Stimulated activated CD4-positive, alpha-beta T cell treated with anti-CD3 and anti-CD28 coated beads, Interleukin-15, amount 100 ng/mL, for 48 hours (primary cell): ENCODE measurements at regions not wholly inside any gene's neighbourhood (a gene's known extent, or its start where the extent isn't known, plus 50 kb on each side); places are given as distances from the start of the nearest gene placed in this dataset.
"Not testable (repeated sequence)": the region's sequence is repeated elsewhere in the genome, so short reads cannot be mapped to it uniquely, and the experiment has no call there.

ENCODE experiments used
- DNase-seq, 2 donors: peaks; one replicate each; pipeline ENCODE4 v3.0.0-alpha.2; 2020; ENCODE audit warnings: low read depth in 2 of 2

DNA sequence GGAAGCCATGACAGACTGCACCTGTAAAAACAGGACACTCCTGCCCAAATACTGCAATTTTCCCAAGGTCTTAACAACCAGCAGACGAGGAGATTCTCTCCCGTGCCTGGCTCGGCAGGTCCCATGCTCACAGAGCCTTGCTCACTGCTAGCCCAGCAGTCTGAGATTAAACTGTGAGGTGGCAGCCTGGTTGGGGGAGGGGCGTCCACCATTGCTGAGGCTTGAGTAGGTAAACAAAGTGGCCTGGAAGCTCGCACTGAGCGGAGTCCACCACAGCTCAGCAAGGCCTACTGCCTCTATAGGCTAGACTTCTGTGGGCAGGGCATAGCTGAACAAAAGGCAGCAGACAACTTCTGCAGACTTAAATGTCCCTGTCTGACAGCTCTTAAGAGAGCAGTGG lies 80.3 kb downstream of the ANXA5 start:
- not testable (repeated sequence) for DNase-seq

GRCh38 chr4:121614101-121614500 lies 82.7 kb downstream of the ANXA5 start:
- DNase-seq, result no peak

DNA sequence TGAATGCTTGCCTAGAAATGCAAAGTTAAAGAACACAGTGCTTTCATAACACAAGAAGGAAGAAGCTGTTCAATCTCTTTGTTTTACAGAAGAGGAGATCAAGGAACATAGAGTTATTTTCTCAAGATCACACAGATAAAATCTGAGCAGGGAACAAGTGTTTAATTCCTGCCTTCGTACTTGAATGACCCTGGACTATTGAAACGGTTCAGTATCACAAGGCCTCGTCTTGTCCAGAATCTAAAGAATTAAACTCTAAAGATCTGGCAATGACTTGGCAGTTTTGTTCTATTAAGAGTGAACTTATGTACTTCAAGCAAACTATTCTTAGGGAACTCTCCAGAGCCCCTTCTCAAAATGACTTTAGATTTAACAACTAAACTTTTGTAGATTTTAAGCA lies 97.7 kb downstream of the ANXA5 start:
- no peak for DNase-seq

GRCh38 chr4:121597346-121597934 lies 99.3 kb downstream of the ANXA5 start:
- DNase-seq, result peak in 1 of 2 donors; percentile 3

- DNase-seq, result no peak
Measured at GRCh38 chr4:121594796-121595526, 101.8 kb downstream of the ANXA5 start.

GRCh38 chr4:121593760-121594159 lies 103.0 kb downstream of the ANXA5 start:
- DNase-seq, result no peak

DNA sequence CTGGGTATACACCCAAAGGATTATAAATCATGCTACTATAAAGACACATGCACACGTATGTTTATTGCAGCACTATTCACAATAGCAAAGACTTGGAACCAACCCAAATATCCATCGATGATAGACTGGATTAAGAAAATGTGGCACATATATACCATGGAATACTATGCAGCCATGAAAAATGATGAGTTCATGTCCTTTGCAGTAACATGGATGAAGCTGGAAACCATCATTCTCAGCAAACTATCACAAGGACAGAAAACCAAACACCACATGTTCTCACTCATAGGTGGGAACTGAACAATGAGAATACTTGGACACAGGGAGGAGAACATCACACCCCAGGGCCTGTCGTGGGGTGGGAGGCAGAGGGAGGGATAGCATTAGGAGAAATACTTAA lies 104.5 kb downstream of the ANXA5 start:
- DNase-seq, result not testable (repeated sequence)

- no peak for DNase-seq
Measured at GRCh38 chr4:121584836-121585235, 111.9 kb downstream of the ANXA5 start.

DNA sequence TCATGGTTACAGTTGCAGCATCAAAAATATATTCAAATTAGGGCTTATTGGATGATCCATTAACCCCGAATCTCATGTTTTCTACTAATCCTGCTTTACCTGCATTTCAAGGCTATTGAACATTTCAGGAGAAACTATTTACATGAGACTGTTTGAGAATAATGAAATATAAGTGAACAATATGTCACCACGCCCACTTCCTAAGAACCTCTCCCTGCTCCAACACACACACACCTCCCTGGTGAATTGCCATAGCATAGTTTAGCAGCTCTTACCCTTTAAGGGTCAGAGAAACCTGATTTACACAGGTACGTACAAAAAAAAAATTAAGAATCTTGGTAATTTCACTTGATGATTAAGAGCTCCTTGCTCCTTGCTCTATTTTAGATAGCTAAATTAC lies 113.4 kb downstream of the ANXA5 start:
- no peak for DNase-seq

- DNase-seq, result no peak
Measured at GRCh38 chr4:121582296-121582695, 114.5 kb downstream of the ANXA5 start.

GRCh38 chr4:121575392-121575791 lies 121.4 kb downstream of the ANXA5 start:
- DNase-seq, result not testable (repeated sequence)

DNA sequence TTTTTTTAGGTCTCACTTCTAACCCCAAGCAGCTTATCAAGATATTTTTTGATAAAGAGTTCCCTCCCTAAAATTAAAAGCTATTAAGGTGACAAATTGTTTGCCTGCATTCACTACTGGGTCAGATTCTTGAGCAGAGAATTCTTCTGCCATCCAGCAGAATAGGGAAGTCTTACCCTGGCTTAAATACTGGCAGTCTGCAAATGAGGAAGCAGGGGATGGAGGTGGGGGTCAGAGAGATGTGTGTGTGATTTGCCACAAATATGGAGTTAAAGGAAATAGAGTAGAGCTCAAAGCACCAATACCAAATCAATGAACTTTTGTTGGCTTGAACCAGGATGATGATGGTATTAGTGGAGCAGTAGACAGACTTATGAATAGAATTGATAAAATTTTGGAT lies 122.2 kb downstream of the ANXA5 start:
- no peak for DNase-seq

GRCh38 chr4:121567748-121568147 lies 129.0 kb downstream of the ANXA5 start:
- DNase-seq, result no peak

GRCh38 chr4:121564840-121565375 lies 131.9 kb downstream of the ANXA5 start:
- no peak for DNase-seq

- no peak for DNase-seq
Measured at GRCh38 chr4:121562811-121563210, 134.0 kb downstream of the ANXA5 start.

DNA sequence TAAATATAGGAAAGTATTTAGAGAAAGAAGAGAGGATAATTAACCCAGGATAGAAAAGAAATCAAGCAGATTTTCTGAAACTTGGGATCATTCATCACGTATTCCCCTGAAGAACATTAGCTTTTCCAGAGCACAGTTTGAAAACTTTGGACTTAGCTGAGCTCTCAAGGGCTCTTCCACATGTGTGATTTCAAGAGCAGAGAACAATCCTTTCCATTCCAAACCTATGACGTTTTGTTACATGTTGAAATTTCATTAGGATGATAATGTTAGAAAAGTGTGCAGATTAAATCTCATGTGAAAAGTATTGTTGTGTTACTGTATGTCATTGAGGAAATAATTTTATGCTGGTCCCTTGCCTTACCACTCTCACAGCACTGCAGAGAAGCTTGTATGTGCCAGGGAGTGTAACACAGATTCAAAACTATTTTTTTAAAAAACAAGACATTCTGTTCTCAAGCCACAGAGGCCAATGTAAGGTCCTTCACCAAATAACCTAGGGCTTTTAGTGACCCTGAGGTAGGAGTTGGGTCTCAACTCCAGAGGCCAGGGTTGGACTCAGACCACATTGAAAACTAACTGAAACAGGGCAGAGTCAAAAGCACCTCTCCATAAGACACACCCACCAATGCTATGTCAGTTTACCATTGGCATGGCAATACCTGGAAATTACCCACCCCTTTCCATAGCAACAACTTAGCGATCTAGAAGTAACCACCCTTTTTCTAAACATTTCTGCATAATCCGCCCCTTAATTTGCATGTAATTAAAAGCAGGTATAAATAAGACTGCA lies 141.3 kb downstream of the ANXA5 start:
- no peak for DNase-seq

DNA sequence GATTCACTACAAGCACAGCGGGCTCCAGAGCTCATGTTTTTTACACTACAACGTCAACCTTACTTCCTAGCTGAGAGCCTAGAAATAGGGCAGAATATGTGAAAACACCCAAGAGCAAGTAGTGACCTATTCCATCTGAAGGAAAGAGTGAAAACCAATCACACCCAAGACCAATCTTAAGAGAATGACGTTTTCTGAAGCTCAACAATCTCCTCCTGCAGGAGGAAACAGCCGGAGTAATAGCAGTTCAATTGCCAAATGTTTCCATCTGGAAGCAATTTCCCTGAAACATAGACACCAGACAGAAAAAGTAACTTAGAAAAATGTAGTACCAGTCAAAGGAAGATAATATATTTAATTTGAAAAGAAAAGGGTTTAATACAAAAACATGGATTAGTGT lies 142.4 kb downstream of the ANXA5 start:
- DNase-seq, result no peak

DNA sequence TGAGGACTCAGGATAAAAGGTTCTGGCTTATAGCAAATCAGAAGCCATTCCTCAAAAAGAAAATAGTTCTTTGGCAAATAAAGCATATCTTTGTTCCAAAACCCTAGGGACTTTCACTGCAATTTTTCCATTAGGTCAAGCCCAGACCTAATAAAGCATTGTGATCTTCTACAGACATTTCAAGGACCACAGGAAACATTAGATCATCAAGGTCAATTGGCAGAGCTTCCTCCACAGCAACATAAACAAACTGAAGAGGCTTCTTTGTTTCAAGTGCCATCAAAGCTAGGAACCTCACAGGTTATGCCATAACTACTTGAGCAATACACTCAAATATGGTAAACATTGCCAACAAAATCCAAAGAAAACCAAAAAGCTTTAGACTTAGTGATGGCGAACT lies 144.9 kb downstream of the ANXA5 start:
- no peak for DNase-seq

GRCh38 chr4:121551271-121551670 lies 145.5 kb downstream of the ANXA5 start:
- DNase-seq, result no peak

- no peak for DNase-seq
Measured at GRCh38 chr4:121541696-121542095, 155.1 kb downstream of the ANXA5 start.

- DNase-seq, result no peak
Measured at GRCh38 chr4:121535351-121535750, 154.5 kb upstream of the QRFPR start.

GRCh38 chr4:121534187-121534586 lies 153.4 kb upstream of the QRFPR start:
- DNase-seq, result no peak

DNA sequence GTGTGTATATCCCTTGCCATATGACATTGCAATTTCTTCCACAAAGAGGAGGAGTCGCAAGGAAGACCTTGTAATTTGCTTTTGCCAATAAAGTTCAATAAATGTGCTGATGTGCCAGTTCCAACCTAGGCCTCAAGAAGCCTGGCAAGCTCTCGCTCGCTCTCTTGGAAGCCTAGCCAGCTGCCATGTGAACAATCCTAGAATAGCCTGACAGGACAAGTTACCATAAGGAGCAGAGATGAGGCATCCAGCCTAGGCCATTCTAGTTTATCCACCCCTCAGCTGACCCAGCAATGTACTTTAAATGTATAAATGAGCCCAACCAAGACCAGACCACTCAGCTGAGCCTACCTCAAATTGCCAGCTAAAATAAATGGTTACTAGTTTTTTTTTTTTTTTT lies 145.7 kb upstream of the QRFPR start:
- no peak for DNase-seq
